H1 (cell line): ENCODE measurements at regions not wholly inside any gene's neighbourhood (a gene's known extent, or its start where the extent isn't known, plus 50 kb on each side); places are given as distances from the start of the nearest gene placed in this dataset.

Experiments used
- CHD1 ChIP-seq: IDR thresholded peaks from 2 replicates; pipeline ENCODE4 v1.6.1; 2012; ENCODE audit warnings: low read depth, low read length, improper control_type of control experiment
- CREB1 ChIP-seq: IDR thresholded peaks from 2 replicates; pipeline ENCODE4 v1.6.1; 2012; ENCODE audit warnings: inconsistent platforms
- CTBP2 ChIP-seq: IDR thresholded peaks from 2 replicates; pipeline ENCODE4 v1.7.0; 2011; ENCODE audit warnings: borderline replicate concordance, mild to moderate bottlenecking, moderate library complexity, mixed read lengths, low read length; ENCODE audit not compliant: insufficient read depth, insufficient read length
- EP300 ChIP-seq, 2 experiments: IDR thresholded peaks; 1 replicate in 1 of 2; 2 replicates in 1 of 2; pipeline ENCODE4 v1.6.1; 2011 to 2012; ENCODE audit warnings: low read depth in 2 of 2, low read length in 2 of 2, mild to moderate bottlenecking in 2 of 2, borderline replicate concordance in 1 of 2, inconsistent platforms in 1 of 2, moderate library complexity in 1 of 2
- FOSL1 ChIP-seq: IDR thresholded peaks from 2 replicates; pipeline ENCODE4 v1.6.1; 2011; ENCODE audit warnings: mild to moderate bottlenecking, low read depth, low read length, moderate library complexity; ENCODE audit not compliant: insufficient read depth
- HDAC2 ChIP-seq, 2 experiments: fragments of 300-600 bp in 1 of 2; sonication (generic) in 1 of 2; IDR thresholded peaks; 2 replicates each; pipeline ENCODE4 v1.6.1; 2011 to 2012; ENCODE audit warnings: low read depth in 2 of 2, low read length in 2 of 2, mild to moderate bottlenecking in 2 of 2, moderate library complexity in 2 of 2, borderline replicate concordance in 1 of 2, inconsistent platforms in 1 of 2
- PHF8 ChIP-seq: fragments of 200-600 bp; sonication (generic); conservative IDR thresholded peaks from 2 replicates; pipeline ENCODE4 v1.7.1; 2012; ENCODE audit warnings: low read depth, mild to moderate bottlenecking, inconsistent platforms, low read length, moderate library complexity
- POU5F1 ChIP-seq: IDR thresholded peaks from 2 replicates; pipeline ENCODE4 v1.6.1; 2011; ENCODE audit warnings: low read depth, mild to moderate bottlenecking, low read length, moderate library complexity
- RXRA ChIP-seq: IDR thresholded peaks from 2 replicates; pipeline ENCODE4 v1.6.1; 2011; ENCODE audit warnings: low read depth, mild to moderate bottlenecking, low read length, moderate library complexity; ENCODE audit not compliant: insufficient read depth
- SRF ChIP-seq: IDR thresholded peaks from 2 replicates; pipeline ENCODE4 v1.6.1; 2011; ENCODE audit warnings: mild to moderate bottlenecking, low read depth, low read length, moderate library complexity
- TCF12 ChIP-seq: IDR thresholded peaks from 2 replicates; pipeline ENCODE4 v1.6.1; 2011; ENCODE audit warnings: low read depth, mild to moderate bottlenecking, low read length
- TF ChIP-seq, protein P1 (sequence below): IDR thresholded peaks from 2 replicates; pipeline ENCODE4 v1.6.1; 2011; ENCODE audit warnings: low read depth, mild to moderate bottlenecking, low read length; ENCODE audit not compliant: insufficient read depth

GRCh38 chr10:53314876-53315275, 542.3 kb upstream of the MBL2 start (continued):
- TF ChIP-seq, protein P1, sequence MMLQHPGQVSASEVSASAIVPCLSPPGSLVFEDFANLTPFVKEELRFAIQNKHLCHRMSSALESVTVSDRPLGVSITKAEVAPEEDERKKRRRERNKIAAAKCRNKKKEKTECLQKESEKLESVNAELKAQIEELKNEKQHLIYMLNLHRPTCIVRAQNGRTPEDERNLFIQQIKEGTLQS: no peak
- no peak for TF ChIP-seq CTBP2
- TF ChIP-seq HDAC2 (IDR thresholded peaks at IDR 0.05; ENCODE audit: borderline replicate concordance in 1 of 2, low read depth in 2 of 2, low read length in 2 of 2): no peak
- no peak for TF ChIP-seq SRF
- TF ChIP-seq CHD1: no peak
- TF ChIP-seq PHF8: no peak
- no peak for TF ChIP-seq FOSL1
- TF ChIP-seq EP300 (IDR thresholded peaks at IDR 0.05; ENCODE audit: borderline replicate concordance in 1 of 2, low read depth in 2 of 2, low read length in 2 of 2): no peak
- no peak for TF ChIP-seq POU5F1
- no peak for TF ChIP-seq CREB1
- TF ChIP-seq RXRA: no peak
- TF ChIP-seq TCF12: no peak
